GM21423 (cell line): ENCODE measurements at regions not wholly inside any gene's neighbourhood (a gene's known extent, or its start where the extent isn't known, plus 50 kb on each side); places are given as distances from the start of the nearest gene placed in this dataset.

Source experiments
- ATAC-seq: cut with Tn5 transposase; IDR thresholded peaks from one replicate; pipeline ENCODE4 v1.9.1; 2021; ENCODE audit warnings: mild to moderate bottlenecking, moderate library complexity; ENCODE audit not compliant: unreplicated experiment

- no peak for ATAC-seq
Measured at GRCh38 chr5:91443761-91444467, 60.8 kb upstream of the ARRDC3 start.

- no peak for ATAC-seq
Measured at GRCh38 chr5:91443023-91443422, 59.9 kb upstream of the ARRDC3 start.

- ATAC-seq = no peak
Measured at GRCh38 chr5:91441082-91441481, 58.0 kb upstream of the ARRDC3 start.

- no peak for ATAC-seq
Measured at GRCh38 chr5:91438871-91439270, 55.8 kb upstream of the ARRDC3 start.

- ATAC-seq = no peak
Measured at GRCh38 chr5:91436241-91436640, 53.1 kb upstream of the ARRDC3 start.

- no peak for ATAC-seq
Measured at GRCh38 chr5:91434348-91434747, 51.2 kb upstream of the ARRDC3 start.

GRCh38 chr5:91433861-91434260 lies 50.7 kb upstream of the ARRDC3 start:
- ATAC-seq = no peak
